OCI-LY7 (cell line): ENCODE measurements at regions not wholly inside any gene's neighbourhood (a gene's known extent, or its start where the extent isn't known, plus 50 kb on each side); places are given as distances from the start of the nearest gene placed in this dataset.

Experiments
- CTCF ChIP-seq: fragments of 200-600 bp; sonication (generic); conservative IDR thresholded peaks from 2 replicates; pipeline ENCODE4 v1.5.1; 2014; ENCODE audit warnings: mild to moderate bottlenecking, antibody characterized with exemption, low read length, moderate library complexity, mixed read lengths
- EZH2phosphoT487 ChIP-seq: fragments of 200-600 bp; sonication (generic); IDR thresholded peaks from 2 replicates; pipeline ENCODE4 v1.6.1; 2018; ENCODE audit warnings: low read depth, borderline replicate concordance, mild to moderate bottlenecking, mixed run types, antibody characterized with exemption, low read length, moderate library complexity, mixed read lengths

DNA sequence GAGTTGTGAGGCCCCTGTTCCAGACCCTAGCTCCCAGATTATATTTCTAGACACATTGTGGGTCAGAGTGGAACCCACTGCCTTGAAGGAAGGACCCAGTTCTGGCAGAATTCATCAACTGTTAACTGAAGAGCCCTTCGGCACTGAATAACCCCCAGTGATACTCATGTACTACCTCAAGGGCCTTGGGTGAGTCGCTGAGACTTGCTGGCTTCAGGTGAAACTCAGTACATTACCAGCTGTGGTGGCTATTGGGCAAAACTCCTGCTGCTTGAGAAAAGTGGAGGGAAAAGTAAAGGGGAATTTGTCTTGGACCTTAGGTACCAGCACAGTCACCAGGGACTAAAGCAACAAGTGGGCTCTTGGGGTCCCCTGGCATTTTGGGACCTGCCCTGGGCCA lies 394.9 kb upstream of the EPHA3 start:
- TF ChIP-seq CTCF (no peak), EZH2phosphoT487 (no peak)
